ENCODE measurements at regions not wholly inside any gene's neighbourhood (a gene's known extent, or its start where the extent isn't known, plus 50 kb on each side); places are given as distances from the start of the nearest gene placed in this dataset.
"Not testable (repeated sequence)": the region's sequence is repeated elsewhere in the genome, so short reads cannot be mapped to it uniquely, and the experiment has no call there.

DNA sequence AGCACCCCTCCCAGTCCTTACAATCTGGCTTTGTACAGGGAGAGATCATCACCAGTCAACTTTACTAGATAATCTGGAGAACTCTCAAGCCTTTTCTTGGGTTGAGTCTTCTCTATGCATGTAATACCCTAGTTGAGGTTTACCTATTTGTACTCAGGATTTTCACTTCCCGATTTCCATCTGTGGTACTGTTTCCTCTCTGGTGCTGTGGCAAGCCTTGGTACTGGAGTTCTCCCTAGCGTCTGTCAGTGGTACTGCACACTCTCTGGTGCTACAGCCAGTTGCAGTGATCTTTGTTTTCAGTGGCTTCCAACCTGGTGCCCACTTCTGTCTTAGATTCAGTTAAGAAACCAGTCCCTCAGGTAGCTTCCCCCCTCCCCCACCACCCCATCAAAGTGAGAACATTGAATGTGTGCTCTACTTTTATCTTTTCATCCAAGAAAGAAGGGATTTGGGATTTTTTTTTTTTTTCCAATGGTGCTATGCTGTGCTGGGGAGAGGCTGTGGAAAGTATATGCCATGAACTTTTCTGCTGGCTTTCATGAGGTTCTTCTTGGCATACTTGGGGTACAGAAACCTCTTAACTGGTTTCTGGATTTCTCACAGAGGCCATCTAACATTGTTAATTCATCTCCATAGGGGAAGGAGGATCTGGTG, 69.4 kb upstream of the EVL start:
- H3K4me1 Mint-ChIP-seq (ENCODE audit: low read depth, unreplicated experiment): no peaks in the 10 kb centered on the region
- peaks cover 3% of the 10 kb centered on the region for H3K36me3 Mint-ChIP-seq (ENCODE audit: unreplicated experiment)
- H3K9me3 Mint-ChIP-seq (ENCODE audit: unreplicated experiment): no peaks in the 10 kb centered on the region
- no peak overlapping the region for H3K4me3 Mint-ChIP-seq (ENCODE audit: unreplicated experiment)
- TF ChIP-seq, protein P1, sequence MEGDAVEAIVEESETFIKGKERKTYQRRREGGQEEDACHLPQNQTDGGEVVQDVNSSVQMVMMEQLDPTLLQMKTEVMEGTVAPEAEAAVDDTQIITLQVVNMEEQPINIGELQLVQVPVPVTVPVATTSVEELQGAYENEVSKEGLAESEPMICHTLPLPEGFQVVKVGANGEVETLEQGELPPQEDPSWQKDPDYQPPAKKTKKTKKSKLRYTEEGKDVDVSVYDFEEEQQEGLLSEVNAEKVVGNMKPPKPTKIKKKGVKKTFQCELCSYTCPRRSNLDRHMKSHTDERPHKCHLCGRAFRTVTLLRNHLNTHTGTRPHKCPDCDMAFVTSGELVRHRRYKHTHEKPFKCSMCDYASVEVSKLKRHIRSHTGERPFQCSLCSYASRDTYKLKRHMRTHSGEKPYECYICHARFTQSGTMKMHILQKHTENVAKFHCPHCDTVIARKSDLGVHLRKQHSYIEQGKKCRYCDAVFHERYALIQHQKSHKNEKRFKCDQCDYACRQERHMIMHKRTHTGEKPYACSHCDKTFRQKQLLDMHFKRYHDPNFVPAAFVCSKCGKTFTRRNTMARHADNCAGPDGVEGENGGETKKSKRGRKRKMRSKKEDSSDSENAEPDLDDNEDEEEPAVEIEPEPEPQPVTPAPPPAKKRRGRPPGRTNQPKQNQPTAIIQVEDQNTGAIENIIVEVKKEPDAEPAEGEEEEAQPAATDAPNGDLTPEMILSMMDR (IDR thresholded peaks at IDR 0.05; ENCODE audit: partially characterized antibody, unreplicated experiment): peak; percentile 84
- no peak overlapping the region for H3K27ac Mint-ChIP-seq (ENCODE audit: unreplicated experiment)
- peak; percentile 77 for DNase-seq
- H3K27me3 Mint-ChIP-seq (ENCODE audit: unreplicated experiment): peaks cover 4% of the 10 kb centered on the region

DNA sequence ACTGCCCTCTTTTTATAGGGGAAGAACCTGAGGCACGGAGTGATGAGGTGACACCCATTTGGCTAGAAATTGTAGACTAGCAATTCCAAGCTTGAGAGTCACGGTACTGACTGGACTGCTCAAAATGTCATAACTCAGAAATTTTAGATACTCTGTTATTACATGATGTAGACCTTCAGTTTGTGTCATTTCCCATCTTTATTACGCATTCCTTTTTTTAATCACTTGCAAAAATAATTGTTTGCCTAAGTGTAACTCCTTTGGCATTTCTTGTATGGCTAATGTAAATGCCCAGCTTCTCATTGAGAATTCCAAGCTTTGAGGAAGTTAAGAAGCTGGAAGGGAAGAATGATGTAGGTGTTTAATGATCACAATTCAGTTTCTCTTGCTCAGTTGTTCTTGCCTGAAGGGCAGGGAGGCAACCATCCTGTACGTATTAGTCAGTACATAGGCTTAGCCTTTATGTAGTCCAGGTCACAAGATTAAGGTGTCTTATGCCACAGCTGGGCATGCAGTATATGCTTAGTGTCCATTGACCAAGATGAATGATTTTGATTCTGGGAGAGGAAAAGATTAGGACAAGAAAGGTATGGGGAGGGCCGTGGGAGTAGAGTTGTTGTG, 68.2 kb upstream of the EVL start:
- H3K27me3 Mint-ChIP-seq (ENCODE audit: unreplicated experiment): peaks cover 4% of the 10 kb centered on the region
- TF ChIP-seq, protein P1 (IDR thresholded peaks at IDR 0.05; ENCODE audit: partially characterized antibody, unreplicated experiment): no peak
- H3K27ac Mint-ChIP-seq (ENCODE audit: unreplicated experiment): no peak overlapping the region
- H3K9me3 Mint-ChIP-seq (ENCODE audit: unreplicated experiment): peaks cover 3% of the 10 kb centered on the region
- H3K4me1 Mint-ChIP-seq (ENCODE audit: low read depth, unreplicated experiment): no peaks in the 10 kb centered on the region
- no peak overlapping the region for H3K4me3 Mint-ChIP-seq (ENCODE audit: unreplicated experiment)
- peaks cover 5% of the 10 kb centered on the region for H3K36me3 Mint-ChIP-seq (ENCODE audit: unreplicated experiment)
- DNase-seq: no peak

DNA sequence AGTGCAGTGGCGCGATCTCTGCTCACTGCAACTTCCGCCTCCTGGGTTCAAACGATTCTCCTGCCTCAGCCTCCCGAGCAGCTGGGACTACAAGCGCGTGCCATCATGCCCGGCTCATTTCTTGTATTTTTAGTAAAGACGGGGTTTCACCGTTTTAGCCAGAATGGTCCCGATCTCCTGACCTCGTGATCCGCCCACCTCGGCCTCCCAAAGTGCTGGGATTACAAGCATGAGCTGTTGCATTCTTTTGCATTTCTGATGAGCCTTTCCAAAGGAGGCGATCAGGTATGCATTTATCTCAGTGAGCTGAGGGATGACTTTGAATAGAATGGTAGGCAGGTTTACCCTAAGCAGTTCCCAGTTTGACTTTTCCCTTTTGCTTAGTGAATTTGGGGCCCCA, 64.8 kb upstream of the EVL start:
- H3K4me3 Mint-ChIP-seq (ENCODE audit: unreplicated experiment); H3K27me3 Mint-ChIP-seq (ENCODE audit: unreplicated experiment); H3K27ac Mint-ChIP-seq (ENCODE audit: unreplicated experiment); H3K4me1 Mint-ChIP-seq (ENCODE audit: low read depth, unreplicated experiment); DNase-seq: not testable (repeated sequence)
- H3K36me3 Mint-ChIP-seq (ENCODE audit: unreplicated experiment): peaks cover 25% of the 10 kb centered on the region
- H3K9me3 Mint-ChIP-seq (ENCODE audit: unreplicated experiment): peaks cover 10% of the 10 kb centered on the region

DNA sequence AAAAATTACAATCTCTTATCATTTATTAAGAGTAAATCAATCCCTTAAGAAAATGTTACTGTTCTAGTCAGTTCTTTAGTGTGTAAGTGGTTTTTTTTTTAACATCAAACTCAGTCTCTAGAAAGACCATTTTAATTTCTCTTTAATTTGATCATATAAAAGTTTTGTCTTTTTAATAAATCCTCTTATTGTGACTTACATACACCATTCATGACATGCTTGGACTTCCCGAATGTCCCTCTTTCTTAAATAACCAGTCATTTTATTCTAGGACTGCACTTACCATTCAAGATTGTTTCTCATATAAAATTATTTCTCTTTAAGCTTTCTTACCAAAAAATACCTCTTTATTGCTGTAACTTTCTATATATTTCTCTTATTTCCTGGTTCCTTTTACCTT, 60.8 kb upstream of the EVL start:
- Mint-ChIP-seq H3K4me3 (ENCODE audit: unreplicated experiment) (no peak overlapping the region), H3K27ac (ENCODE audit: unreplicated experiment) (no peak overlapping the region), H3K27me3 (ENCODE audit: unreplicated experiment) (peaks cover 4% of the 10 kb centered on the region), H3K9me3 (ENCODE audit: unreplicated experiment) (peaks cover 12% of the 10 kb centered on the region), H3K36me3 (ENCODE audit: unreplicated experiment) (peaks cover 32% of the 10 kb centered on the region), H3K4me1 (ENCODE audit: low read depth, unreplicated experiment) (peaks cover 6% of the 10 kb centered on the region)
- DNase-seq: no peak
- TF ChIP-seq, protein P1 (IDR thresholded peaks at IDR 0.05; ENCODE audit: partially characterized antibody, unreplicated experiment): no peak

DNA sequence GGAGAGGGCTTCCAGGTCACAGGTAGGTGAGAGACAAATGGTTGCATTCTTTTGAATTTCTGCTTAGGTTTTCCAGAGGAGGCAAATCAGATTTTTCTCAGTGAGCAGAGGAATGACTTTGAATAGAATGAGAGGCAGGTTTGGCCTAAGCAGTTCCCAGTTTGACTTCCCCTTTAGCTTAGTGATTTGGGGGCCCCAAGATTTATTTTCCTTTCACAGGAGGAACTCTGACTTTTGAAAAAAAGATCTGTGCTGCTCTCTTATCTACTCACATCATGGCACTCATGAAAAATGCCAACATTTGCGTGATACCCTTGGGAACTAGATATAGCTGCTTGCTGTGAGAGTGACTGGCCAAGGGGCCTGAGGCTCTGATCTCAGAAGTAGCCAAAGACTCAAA, 58.0 kb upstream of the EVL start:
- Mint-ChIP-seq H3K27ac (ENCODE audit: unreplicated experiment) (no peak overlapping the region), H3K36me3 (ENCODE audit: unreplicated experiment) (peaks cover 25% of the 10 kb centered on the region), H3K9me3 (ENCODE audit: unreplicated experiment) (peaks cover 8% of the 10 kb centered on the region), H3K27me3 (ENCODE audit: unreplicated experiment) (peaks cover 1% of the 10 kb centered on the region), H3K4me3 (ENCODE audit: unreplicated experiment) (no peak overlapping the region), H3K4me1 (ENCODE audit: low read depth, unreplicated experiment) (peaks cover 12% of the 10 kb centered on the region)
- TF ChIP-seq, protein P1 (IDR thresholded peaks at IDR 0.05; ENCODE audit: partially characterized antibody, unreplicated experiment): no peak
- no peak for DNase-seq

DNA sequence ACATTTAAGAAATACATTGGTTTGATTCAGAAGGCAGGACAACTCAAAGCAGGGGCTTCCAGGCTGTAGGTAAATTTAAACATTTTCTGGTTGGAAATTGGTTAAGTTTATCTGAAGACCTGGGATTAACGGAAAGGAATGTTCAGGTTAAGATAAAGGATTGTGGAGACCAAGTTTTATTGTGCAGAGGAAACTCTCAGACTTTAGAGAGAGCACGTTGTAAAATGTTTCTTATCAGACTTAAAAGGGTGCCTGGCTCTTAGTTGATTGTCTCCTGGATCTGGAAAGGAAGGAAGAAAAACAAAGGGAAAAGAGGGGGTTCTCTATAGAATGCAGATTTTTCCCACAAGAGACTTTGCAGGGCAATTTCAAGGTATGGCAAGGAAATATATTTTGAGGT, 55.4 kb upstream of the EVL start:
- H3K27ac Mint-ChIP-seq (ENCODE audit: unreplicated experiment); H3K4me3 Mint-ChIP-seq (ENCODE audit: unreplicated experiment); DNase-seq; H3K9me3 Mint-ChIP-seq (ENCODE audit: unreplicated experiment); H3K27me3 Mint-ChIP-seq (ENCODE audit: unreplicated experiment): not testable (repeated sequence)
- Mint-ChIP-seq H3K36me3 (ENCODE audit: unreplicated experiment) (peaks cover 12% of the 10 kb centered on the region), H3K4me1 (ENCODE audit: low read depth, unreplicated experiment) (peaks cover 12% of the 10 kb centered on the region)
